Neural cell (in vitro differentiated cells): ENCODE measurements at regions not wholly inside any gene's neighbourhood (a gene's known extent, or its start where the extent isn't known, plus 50 kb on each side); places are given as distances from the start of the nearest gene placed in this dataset.

Experiments used
- EP300 ChIP-seq: fragments of 450-650 bp; conservative IDR thresholded peaks from 2 replicates; pipeline ENCODE4 v1.6.1; 2014; ENCODE audit warnings: antibody characterized with exemption, mild to moderate bottlenecking, moderate library complexity; ENCODE audit not compliant: poor library complexity, severe bottlenecking
- RAD21 ChIP-seq: fragments of 450-650 bp; conservative IDR thresholded peaks from 2 replicates; pipeline ENCODE4 v1.6.1; 2014; ENCODE audit warnings: antibody characterized with exemption, mild to moderate bottlenecking, moderate library complexity
- TF ChIP-seq, protein P1 (sequence below): fragments of 450-650 bp; IDR thresholded peaks from 2 replicates; pipeline ENCODE4 v1.5.1; 2014; ENCODE audit warnings: antibody characterized with exemption, mild to moderate bottlenecking, moderate library complexity; ENCODE audit not compliant: poor library complexity, severe bottlenecking

DNA sequence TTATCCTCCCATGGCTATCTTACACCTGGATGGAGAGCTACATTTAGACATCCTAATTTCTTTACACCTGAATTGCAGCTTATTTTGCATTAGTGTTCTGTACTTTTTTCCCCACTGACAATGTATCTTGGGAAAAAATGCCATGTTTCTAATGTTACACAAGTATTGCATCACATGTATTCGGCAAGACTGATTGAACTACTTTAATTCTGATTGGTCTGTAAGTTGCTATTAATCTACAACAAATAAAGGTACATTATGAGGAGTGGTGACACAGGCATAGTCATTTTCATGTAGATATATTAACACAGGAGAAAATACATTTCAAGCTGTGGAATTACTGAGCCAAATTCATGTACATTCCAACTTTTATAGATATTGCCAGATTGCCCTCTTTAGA lies 558.0 kb downstream of the TRIML1 start:
- TF ChIP-seq RAD21 (no peak), EP300 (no peak)
- TF ChIP-seq, protein P1, sequence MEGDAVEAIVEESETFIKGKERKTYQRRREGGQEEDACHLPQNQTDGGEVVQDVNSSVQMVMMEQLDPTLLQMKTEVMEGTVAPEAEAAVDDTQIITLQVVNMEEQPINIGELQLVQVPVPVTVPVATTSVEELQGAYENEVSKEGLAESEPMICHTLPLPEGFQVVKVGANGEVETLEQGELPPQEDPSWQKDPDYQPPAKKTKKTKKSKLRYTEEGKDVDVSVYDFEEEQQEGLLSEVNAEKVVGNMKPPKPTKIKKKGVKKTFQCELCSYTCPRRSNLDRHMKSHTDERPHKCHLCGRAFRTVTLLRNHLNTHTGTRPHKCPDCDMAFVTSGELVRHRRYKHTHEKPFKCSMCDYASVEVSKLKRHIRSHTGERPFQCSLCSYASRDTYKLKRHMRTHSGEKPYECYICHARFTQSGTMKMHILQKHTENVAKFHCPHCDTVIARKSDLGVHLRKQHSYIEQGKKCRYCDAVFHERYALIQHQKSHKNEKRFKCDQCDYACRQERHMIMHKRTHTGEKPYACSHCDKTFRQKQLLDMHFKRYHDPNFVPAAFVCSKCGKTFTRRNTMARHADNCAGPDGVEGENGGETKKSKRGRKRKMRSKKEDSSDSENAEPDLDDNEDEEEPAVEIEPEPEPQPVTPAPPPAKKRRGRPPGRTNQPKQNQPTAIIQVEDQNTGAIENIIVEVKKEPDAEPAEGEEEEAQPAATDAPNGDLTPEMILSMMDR: no peak
